KG1 (cell line): ENCODE measurements at regions not wholly inside any gene's neighbourhood (a gene's known extent, or its start where the extent isn't known, plus 50 kb on each side); places are given as distances from the start of the nearest gene placed in this dataset.

Source experiments
- DNase-seq: peaks from one replicate; lab custom pipeline; 2025; lab: John Stamatoyannopoulos, UW

DNA sequence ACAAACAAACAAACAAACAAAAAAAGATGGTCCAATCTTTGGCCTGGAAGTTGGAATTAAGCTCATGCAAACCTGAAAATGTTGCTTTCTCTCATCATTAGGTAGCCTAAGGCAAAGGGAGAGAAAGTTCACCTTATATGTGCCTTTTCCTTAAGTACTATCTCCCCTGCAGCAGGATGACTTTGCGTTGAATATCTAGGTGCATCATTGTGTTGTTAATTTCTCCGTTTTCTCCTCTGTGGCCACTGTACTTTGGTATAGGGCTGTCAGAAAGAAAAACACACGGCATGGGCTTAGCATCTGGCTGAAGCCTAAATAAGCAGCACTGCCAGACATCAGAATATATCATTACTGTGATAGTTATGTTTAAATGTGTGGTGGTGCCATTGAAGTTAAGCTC, 345.5 kb downstream of the BCAT1 start:
- DNase-seq = no peak

DNA sequence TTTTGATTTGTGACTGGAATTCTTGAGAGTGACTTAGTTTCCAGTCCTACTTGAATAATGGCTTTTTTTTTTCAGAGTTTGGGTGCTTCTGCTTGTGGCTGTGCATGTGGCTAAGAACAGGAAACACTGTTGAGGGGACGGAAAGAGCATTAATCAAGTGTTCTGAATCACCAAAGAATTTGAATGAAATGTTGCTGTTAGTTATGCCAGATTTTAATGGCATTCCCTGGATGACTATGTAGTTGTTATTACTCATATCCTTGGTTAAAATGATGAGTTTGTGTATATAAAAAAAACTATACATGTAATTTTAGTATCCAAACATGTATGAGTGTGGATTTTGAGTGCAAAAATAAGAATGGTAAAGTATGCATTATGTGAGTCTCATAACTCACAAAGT, 347.9 kb downstream of the BCAT1 start:
- no peak for DNase-seq

DNA sequence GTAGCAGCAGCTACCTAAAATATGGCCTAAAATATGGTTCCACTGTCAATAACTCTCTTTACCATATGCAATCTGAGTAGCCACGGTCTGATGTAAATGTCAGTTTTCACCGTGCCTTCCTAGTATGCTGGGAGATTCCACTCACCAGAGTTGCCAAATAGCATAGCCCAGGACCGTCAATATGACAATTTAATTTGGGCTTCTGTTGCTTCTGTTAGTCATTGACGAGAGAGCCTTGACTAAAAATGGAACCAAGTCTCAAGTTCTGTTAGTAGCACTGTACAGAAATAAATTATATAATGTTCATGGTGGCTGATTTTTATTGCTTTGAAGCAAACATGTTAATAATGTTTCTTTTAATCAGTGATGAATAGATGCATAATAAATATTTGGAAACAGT, 348.4 kb downstream of the BCAT1 start:
- no peak for DNase-seq

DNA sequence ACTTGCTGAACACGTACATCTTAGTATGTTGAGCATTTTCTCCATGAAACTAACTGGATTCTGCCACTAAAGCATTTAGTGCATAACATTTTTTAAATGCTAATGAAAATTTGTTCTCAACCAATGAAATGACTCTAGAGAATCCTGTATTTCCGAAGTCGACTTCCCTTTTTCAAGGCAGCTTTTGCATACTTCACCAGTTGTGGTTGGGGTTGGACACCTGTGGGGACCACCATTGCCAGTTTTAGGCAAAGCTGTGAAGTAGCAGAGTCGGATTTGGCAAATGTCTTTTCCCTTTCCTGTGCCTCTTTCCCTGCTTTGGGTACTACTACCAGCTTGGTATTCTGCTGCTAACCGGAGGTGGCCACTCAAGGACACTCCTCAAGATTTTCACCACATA, 349.2 kb downstream of the BCAT1 start:
- no peak for DNase-seq

DNA sequence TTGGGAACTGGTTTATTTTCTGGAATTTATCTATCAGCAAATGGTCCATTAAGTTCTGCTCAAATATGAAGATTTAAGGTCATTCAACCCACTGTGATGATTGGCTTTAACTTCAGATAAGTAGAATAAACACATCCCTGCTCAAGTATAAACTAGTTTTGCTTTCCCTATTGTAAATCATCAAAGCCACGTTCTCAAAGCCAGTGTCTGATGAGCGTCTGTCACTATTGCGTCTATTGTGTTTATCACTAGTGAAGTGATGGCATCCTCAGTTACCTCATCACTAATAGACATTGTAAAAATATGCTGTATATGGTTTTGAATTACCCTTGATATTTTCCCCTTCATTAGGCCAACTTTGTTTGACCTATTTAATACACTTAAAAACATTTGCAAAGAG, 351.3 kb downstream of the BCAT1 start:
- DNase-seq = no peak

DNA sequence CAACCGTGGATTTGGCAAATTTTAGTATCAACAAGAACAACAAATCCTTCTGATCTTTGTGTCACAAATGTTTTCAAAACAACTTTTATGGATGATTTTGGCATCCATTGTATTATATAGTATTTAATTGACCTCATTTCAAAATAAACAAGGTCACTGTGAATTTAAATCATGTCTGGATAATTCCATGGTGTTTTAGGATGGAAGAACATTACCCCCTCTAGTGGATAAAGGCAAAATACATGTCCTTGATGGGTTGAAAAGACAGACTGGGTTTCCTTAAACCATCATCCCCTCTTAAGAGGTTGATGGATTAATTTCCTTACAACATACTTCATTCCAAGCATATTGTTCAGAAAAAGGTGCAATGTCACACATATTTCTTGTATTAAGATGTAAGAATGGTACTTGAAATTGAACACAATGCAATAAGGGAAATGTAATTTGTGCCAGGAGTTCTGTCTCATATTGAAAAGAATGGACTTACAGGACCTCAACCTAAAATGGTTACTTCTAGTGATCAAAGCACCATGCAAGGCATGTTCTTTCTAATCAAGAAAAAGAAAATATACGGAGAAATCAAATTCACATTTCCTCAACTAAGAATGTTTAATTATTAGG, 352.0 kb downstream of the BCAT1 start:
- no peak for DNase-seq

DNA sequence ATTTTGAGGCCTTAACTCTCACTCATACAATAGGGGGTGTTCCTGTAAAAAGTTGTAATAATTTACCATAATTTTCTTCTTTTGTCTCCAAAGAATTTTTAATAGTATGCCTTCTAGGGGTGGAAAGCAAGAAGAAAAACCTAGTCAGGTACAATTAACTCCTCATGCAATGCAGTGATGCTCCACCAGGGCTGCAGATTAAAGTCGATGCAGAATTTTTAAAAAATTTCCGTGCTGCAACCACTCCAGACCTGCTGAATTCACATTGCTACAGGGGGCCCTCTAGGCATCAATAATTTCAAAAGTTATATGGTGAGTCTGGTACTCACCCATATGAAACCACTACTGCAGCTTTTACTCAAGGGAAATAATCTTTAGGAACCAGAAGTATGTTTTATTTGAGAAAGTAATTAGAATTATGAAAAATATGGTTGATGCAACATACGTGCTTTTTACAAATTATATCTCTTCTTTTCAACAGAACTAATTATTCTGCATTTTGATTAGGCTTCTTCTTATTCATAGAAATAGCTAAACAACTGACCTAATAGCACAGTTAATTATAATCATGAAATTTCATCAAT, 353.2 kb downstream of the BCAT1 start:
- DNase-seq = no peak

DNA sequence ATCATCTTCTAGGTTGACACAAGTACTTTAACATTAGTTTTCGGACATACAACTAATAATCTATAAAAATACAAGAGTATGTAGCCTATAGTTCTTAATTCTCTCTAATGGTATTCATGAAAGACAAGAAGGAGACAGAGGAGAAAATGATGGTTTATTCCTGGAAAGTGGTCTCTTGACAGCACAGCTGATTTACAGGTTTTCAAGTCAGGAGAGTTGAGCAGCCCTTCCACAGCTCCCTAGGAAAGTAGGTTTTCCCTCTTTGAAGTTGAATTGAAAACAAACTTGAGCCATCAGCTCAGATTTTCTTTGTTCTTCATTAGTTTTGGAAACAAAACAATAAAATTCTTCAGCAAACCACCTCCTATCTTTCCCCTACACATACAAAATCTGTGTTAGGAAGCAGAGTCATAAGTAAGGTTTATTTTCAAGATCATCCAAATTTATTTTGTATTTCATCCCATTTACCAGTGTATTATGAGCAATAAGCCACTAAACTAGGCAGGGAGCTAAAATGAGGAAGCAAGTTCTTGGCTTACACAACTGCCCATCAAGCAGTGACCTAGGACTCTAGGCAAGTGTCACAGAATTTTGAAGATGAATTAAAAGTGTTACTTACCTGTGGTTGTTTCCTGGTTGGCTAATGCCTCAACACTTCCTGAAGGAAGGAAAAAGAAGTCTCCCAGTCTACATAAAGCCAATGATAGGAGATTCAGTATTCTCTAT, 357.0 kb downstream of the BCAT1 start:
- no peak for DNase-seq

DNA sequence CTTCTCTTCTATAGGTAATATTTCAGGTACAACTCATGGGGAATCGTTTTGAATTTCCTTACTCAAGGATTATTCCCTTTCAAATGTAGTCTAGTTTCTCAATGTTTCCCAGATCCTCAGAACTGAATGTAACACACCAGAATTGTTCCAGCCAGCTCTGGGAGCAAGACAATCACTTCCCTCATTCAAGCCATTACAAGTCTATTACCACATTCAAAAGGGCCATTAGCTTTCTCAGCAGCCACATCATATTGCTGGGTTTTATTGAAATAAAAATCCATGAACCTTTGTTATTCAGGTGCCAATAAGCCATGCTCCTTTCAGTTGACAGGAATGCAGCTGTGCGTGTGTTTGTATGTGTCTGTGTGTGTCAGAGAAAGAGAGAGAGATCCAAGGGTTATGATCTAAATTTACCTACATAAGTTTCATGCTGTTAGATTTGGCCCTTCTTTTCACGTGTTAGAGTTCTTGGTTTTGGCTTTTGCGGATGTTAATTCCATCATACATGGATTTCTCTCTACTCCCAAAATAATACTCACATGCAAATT, 357.7 kb downstream of the BCAT1 start:
- DNase-seq = no peak

DNA sequence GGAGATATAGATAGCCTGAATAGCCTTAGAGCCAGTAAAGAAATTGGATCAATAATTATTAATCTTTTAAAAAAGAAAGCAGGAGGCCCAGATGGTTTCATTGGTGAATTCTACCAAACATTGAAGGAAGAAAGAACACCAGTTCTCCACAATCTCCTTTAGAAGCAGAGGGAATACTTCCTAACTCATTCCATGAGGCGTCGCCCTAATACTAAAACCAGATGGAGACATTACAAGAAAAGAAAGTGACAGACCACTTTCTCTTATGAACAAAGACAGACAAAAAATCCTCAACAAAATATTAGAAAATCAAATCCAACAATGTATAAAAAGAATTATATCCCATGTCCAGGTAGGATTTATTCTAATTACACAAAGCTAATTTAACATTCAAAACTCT, 362.6 kb downstream of the BCAT1 start:
- no peak for DNase-seq

DNA sequence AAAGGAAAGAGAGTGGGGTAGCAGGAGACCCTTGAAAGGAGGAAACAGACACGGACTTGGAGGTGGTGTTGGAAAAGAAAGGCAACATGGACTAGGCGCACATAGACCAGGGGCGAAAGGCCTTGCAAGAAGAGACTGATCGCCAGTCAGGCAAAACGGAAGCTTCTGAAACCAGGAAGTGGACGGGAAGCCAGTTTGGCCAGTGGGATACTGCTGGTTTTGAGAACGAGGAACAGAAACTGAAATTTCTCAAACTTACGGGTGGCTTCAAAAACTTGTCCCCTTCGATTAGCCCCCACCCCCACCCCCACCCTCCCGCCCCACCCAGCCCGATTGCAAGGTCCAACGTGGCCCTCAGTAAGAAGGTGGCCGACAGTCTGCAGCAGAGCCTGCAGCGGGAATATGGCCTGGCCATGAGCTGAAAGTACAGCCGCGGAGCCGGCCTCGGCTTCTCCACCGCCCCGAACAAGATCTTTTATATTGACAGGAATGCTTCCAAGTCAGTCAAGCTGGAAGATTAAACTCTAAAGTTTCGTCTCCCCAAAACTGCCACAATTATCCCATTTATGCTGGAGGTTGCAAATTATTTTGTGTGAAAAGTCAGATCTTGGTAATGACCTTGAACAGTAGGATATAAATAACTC, 364.7 kb downstream of the BCAT1 start:
- no peak for DNase-seq

DNA sequence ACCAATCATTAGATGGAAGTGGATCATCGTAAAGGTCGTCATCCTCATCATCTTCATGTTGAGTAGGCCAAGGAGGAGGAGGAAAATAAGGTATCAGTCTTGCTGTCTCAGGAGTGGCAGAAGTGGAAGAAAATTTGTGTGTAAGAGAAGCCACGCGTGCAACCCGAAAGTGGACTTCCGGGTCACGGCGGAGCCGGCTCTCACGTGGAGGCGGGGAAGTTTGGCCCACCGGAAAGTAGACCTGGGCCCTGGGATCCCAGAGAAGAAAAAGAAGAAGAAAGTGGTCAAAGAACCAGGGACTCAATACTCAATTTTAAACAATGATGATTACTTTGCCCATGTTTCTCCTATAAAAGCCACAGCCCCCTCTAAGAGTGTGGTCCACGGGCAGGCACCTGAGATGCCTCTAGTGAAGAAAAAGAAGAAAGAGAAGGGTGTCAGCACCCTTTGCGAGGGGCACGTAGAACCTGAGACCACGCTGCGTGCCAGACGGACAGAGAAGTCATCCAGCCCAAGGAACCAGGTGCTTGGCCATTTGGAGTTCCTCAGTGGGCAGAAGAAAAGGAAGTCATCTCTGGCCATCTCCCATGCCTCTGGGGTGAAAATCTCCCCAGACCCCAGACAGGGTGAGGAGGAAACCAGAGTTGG, 365.8 kb downstream of the BCAT1 start:
- DNase-seq = no peak

DNA sequence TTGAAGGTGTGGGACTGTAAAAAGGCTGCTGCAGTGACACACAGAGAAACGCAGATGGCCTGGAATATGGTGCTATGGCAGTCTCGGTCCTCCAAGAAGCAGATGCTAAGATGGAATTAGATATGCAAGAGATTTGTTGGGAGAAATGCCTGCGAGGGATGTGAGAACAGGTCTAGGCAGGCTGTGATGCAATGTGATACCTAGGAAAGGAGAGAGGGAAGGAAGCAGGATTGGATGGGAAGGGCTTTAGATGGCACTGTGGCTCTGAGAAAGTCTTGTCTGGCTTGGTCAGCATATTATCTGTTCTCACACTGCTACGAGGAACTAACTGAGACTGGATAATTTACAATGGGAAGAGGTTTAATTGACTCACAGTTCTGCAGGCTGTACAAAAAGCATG, 374.4 kb downstream of the BCAT1 start:
- DNase-seq = no peak

DNA sequence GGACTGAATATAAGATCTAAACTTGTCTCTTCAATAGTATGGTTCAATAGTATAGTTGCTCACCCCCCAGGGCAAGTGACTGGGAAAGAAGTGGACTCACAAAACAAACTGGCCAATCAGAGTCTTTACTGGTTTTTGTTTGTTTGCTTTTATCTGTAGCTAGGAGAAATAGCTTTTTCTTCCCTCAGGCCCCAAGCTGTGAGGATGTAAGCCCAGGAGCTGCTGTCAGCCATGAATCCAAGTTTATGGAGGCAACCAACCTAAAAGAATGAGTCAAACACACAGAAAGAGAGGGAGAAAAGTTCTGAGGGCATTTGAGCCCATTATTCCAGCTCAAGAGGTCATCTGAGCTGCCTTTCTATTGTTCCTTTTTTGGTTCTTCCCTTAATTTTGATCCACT, 375.3 kb downstream of the BCAT1 start:
- DNase-seq = no peak

DNA sequence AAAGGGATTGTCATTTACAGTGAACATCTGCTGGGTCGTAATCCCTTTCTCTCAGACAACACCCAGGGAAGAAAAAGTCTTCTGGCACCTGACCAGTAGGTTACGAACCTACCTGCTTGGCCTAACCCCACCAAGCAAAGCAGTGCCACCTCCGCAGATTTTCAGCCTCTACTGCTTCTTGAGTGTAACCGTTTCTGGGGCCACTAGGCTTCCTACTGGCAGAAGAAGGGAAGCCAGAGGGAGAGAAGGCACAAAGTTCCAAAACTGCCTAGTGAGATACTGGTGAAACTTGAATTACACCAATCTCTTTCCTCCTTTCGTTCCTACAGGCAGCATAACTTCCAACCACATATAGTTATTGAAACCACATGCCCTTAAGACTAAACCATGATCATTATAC, 383.6 kb downstream of the BCAT1 start:
- no peak for DNase-seq

DNA sequence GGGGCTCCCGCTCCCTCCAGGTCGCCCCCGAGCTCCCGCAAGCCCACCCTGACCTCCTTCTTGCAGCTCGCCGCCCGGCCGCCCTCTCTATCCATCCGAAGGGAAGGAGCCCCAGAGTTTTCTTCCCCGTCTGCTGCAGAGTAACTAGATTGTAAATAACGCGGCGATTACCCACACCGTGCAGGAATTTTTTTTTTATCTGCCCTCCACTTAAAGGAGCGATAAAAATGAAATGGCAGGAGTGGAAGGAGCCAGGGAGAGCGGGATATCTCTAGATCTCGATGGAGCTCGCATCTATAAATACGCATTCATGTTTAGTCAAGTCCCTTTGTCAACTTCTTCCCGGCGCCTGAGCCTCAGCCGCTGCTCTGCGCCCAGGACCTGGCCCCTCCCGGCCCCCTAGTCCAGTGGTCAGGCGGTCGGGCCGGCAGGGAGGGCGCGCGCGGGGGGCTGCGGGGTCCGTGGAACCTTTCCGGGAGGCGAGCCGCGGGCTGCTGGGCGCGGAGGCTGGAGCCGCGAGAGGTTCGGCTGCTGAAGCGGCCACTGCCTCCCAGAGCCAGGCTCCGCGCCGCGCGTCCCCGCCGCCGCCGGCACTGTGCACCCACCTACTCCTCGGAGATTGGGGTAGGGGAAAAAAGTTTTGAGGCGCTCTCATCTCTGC, 386.0 kb downstream of the BCAT1 start:
- no peak for DNase-seq

DNA sequence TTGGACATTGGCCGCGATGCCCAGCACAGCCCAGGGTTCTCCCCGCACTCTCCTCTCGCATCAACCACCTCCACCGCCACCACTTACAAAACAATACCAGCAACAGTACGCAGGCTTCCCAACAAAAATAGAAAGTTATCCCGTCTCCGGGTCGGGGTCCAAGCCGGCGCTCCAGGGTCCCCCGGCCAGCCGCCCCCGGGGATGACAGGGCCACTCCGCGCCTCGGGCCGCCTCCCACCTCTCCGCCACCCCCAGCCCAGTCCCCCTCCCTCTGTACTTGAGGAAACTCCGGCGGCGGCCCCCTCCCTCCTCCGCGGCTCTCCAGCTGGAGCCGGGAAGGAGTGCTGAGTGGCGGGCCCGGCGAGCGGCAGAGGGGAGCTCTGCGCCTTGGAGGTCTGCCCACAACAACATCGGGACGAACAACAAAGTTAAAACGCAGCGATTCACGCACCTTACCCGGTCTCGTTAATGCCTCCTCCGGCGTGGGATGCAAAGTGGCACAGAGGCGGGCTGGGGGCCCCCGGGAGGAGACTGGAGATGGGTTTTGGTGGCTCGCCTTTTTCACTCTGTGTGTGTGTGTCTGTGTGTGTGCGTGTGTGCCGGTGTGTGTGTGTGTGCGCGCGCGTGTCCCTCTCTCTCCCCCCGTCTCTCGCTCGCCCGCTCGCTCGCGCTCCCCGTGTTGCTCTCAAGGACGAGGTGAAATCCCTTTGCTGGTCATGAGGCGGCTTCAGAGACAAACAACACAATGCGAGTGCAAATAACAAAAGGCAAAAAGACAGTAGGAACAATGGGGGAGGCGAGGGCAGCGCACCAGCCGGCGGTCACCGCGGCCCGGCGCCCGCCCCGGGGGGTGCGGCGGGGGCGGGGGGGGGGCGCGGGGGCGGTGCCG, 386.8 kb downstream of the BCAT1 start:
- no peak for DNase-seq

DNA sequence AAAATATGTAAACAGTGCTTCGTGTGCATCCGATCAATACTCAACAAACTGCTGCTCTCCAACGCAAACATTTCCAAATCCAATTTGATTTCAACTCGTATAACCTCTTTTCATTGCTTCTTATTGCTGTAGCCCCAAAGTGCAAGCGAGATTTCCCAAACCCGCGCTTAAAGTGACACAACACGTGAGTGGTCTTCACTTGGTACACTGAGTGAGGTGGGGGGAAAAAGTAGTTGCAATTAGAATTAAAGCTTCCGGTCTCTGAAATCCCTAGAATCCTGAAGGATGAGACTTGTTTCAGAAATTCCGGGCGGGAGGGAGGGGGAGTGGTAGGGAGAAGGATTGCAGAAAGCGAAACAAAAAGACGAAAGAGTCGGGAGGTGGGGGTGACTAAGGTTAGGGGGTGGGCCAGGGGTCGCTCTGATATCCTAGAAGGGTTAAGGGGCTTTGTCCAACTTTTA, 387.5 kb downstream of the BCAT1 start:
- DNase-seq = no peak

DNA sequence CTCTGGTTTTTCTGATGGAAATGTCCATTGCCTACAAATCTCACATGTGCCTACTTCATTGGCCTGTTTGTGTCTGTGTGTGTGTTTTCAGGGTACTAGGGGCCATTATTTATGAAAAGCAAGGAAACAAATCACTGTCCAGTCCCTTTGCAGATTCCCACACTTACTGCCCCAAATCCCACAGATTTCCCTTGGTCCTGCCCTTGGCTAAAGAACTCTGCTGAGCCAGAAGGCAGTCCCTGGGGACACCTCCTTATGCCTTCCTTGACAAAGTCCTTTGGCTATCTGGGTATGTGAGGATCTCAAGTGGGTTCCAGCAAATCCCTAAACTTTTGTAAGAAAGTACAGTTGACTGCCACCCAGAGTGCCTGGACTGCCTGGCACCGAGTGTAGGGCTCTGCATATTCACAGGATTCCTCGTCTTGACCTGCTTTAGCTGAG, 388.1 kb downstream of the BCAT1 start:
- no peak for DNase-seq

DNA sequence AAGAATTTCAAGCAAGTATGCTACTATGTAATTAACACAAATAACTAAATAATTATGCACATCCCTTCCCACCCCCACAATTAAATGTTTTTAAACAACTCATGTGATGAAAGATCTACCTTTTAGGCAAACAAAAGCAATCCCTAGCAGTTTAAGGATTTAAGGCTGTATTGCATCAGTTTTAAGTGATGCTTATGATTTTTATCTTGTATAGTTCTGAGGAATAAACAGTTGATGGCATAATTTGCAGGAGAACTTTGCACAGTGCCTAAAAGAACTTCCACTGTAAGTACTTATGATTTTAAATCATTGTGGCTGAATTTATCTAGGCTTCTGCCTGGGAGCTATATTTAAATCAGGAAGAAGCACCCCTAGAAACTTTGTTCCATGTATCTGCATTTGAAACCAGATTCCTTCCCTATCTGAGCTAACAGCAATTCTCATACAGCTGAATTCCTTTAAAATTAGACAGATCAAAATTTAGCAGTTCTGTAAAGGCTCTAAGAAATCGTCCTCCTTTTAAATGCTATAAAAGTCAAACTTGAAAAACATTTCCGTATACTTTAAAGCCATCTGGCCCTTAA, 388.6 kb downstream of the BCAT1 start:
- no peak for DNase-seq
